ENCODE measurements at regions not wholly inside any gene's neighbourhood (a gene's known extent, or its start where the extent isn't known, plus 50 kb on each side); places are given as distances from the start of the nearest gene placed in this dataset.
"Not testable (repeated sequence)": the region's sequence is repeated elsewhere in the genome, so short reads cannot be mapped to it uniquely, and the experiment has no call there.

DNA sequence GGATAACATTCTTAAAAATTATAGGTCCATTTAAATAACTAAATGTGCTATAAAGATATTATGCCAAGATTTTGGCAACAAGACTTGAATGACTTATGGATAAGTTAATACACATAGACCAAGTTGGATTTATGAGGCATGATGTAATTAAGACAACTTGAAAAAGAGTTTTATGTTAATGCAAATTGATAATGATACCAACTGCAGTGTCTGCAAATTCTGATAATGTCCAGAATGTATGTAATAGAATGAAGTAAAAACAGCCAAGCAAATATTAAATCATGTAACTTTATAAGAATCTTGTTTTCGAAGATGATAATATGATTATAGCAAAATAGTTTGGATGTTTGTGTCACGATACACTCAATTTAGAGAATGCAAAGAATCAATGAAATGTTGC, 868.3 kb downstream of the DNAJB9 start:
- Histone ChIP-seq H3K27ac (ENCODE audit: low read depth in 1 of 2, low read length in 2 of 2) (no peak overlapping the region), H3K36me3 (ENCODE audit: control insufficient read depth in 1 of 2, insufficient read depth in 2 of 2, low read length in 1 of 2) (no peaks in the 10 kb centered on the region), H3K9me3 (ENCODE audit: control insufficient read depth, low read length) (no peaks in the 10 kb centered on the region), H3K4me1 (ENCODE audit: control insufficient read depth in 1 of 2, insufficient read depth in 2 of 2, low read length in 2 of 2) (peaks cover 0 to 1% of the 10 kb centered on the region in 2 donors), H3K4me3 (ENCODE audit: low read length in 2 of 2) (no peak overlapping the region), H3K27me3 (ENCODE audit: control insufficient read depth in 1 of 2, insufficient read depth in 2 of 2, low read length in 1 of 2) (no peaks in the 10 kb centered on the region)
- intact Hi-C loops (cut with DNase I), result no loop called here
- ATAC-seq (ENCODE audit: low FRiP score) (no peak), DNase-seq (no peak)
- 72 to 74% methylated on average over 2 of the region's 2 CpGs for WGBS, 2 donors

- ATAC-seq (ENCODE audit: low FRiP score), result no peak
These were observed 880.1 kb downstream of the DNAJB9 start for GRCh38 chr7:109449760-109450159.

DNA sequence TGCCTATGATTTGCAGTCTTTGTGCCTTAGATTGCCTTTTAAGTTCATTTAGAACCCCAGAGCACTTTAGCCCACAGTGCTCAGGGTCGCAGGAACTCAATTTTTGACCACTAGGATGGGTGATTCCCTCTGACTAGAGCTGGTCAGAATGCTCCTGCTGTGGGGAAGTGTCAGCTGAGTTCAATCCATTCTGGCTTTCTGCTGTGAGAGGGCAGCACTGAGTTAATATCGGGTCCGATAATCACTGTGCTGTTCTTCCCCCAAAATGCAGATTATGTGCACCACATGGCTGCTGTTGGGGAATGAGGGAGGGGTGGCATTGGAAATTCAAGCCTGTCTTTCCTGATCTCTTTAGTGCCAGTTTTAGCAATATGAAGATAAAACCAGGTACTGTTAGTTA, 886.4 kb downstream of the DNAJB9 start:
- intact Hi-C loops (cut with DNase I), result no loop called here
- no peaks in the 10 kb centered on the region for H3K4me1 ChIP-seq (ENCODE audit: control insufficient read depth in 1 of 2, insufficient read depth in 2 of 2, low read length in 2 of 2)
- H3K9me3 ChIP-seq (ENCODE audit: control insufficient read depth, low read length), result peaks cover 1% of the 10 kb centered on the region
- no peak for DNase-seq
- H3K27ac ChIP-seq (ENCODE audit: low read depth in 1 of 2, low read length in 2 of 2), result no peak overlapping the region
- no peaks in the 10 kb centered on the region for H3K36me3 ChIP-seq (ENCODE audit: control insufficient read depth in 1 of 2, insufficient read depth in 2 of 2, low read length in 1 of 2)
- WGBS, 2 donors, result 80 to 88% methylated on average over 3 of the region's 3 CpGs
- no peaks in the 10 kb centered on the region for H3K27me3 ChIP-seq (ENCODE audit: control insufficient read depth in 1 of 2, insufficient read depth in 2 of 2, low read length in 1 of 2)
- ATAC-seq (ENCODE audit: low FRiP score), result no peak
- H3K4me3 ChIP-seq (ENCODE audit: low read length in 2 of 2), result no peak overlapping the region

More at GRCh38 chr7:109449760-109450159, 880.1 kb downstream of the DNAJB9 start:
- 89 to 93% methylated on average over 1 of the region's 1 CpG for WGBS, 2 donors
- H3K9me3 ChIP-seq (ENCODE audit: control insufficient read depth, low read length), result peaks cover 1% of the 10 kb centered on the region
- intact Hi-C loops (cut with DNase I), result no loop called here
- H3K4me1 ChIP-seq (ENCODE audit: control insufficient read depth in 1 of 2, insufficient read depth in 2 of 2, low read length in 2 of 2), result no peaks in the 10 kb centered on the region
- H3K36me3 ChIP-seq (ENCODE audit: control insufficient read depth in 1 of 2, insufficient read depth in 2 of 2, low read length in 1 of 2), result no peaks in the 10 kb centered on the region
- no peak overlapping the region for H3K27ac ChIP-seq (ENCODE audit: low read depth in 1 of 2, low read length in 2 of 2)
- H3K4me3 ChIP-seq (ENCODE audit: low read length in 2 of 2), result no peak overlapping the region
- no peak for DNase-seq
- peaks cover 0 to 2% of the 10 kb centered on the region in 2 donors for H3K27me3 ChIP-seq (ENCODE audit: control insufficient read depth in 1 of 2, insufficient read depth in 2 of 2, low read length in 1 of 2)

DNA sequence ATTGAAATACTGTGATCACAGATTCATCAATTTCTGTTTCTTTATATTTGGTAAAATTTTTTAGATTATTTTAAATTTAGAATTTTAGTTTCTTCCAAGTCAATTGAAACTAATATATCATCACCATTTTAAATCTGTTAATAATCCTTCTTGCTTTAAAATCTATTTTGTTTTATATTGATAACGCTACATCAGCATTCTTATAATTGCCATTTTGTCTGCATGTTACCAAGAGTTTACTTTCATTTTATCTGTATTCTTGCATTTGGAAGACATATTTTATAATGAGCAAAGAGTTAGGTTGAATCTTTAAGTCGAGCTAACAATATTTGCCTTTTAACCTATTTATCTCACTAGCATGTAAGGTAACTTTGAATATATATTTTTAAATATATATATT, 890.6 kb downstream of the DNAJB9 start:
- Histone ChIP-seq H3K4me1 (ENCODE audit: control insufficient read depth in 1 of 2, insufficient read depth in 2 of 2, low read length in 2 of 2) (no peaks in the 10 kb centered on the region), H3K36me3 (ENCODE audit: control insufficient read depth in 1 of 2, insufficient read depth in 2 of 2, low read length in 1 of 2) (no peaks in the 10 kb centered on the region), H3K9me3 (ENCODE audit: control insufficient read depth, low read length) (no peaks in the 10 kb centered on the region), H3K4me3 (ENCODE audit: low read length in 2 of 2) (no peak overlapping the region), H3K27me3 (ENCODE audit: control insufficient read depth in 1 of 2, insufficient read depth in 2 of 2, low read length in 1 of 2) (no peaks in the 10 kb centered on the region), H3K27ac (ENCODE audit: low read depth in 1 of 2, low read length in 2 of 2) (no peak overlapping the region)
- DNase-seq (no peak), ATAC-seq (ENCODE audit: low FRiP score) (no peak)
- intact Hi-C loops (cut with DNase I), result no loop called here
- 93 to 94% methylated on average over 2 of the region's 2 CpGs for WGBS, 2 donors

- Histone ChIP-seq H3K4me3 (ENCODE audit: low read length in 2 of 2) (no peak overlapping the region), H3K27me3 (ENCODE audit: control insufficient read depth in 1 of 2, insufficient read depth in 2 of 2, low read length in 1 of 2) (no peaks in the 10 kb centered on the region), H3K27ac (ENCODE audit: low read depth in 1 of 2, low read length in 2 of 2) (no peak overlapping the region), H3K4me1 (ENCODE audit: control insufficient read depth in 1 of 2, insufficient read depth in 2 of 2, low read length in 2 of 2) (no peaks in the 10 kb centered on the region), H3K36me3 (ENCODE audit: control insufficient read depth in 1 of 2, insufficient read depth in 2 of 2, low read length in 1 of 2) (no peaks in the 10 kb centered on the region), H3K9me3 (ENCODE audit: control insufficient read depth, low read length) (no peaks in the 10 kb centered on the region)
- DNase-seq (no peak), ATAC-seq (ENCODE audit: low FRiP score) (no peak)
- intact Hi-C loops (cut with DNase I), result no loop called here
- WGBS, 2 donors, result 77 to 89% methylated on average over 3 of the region's 3 CpGs
These were observed 892.5 kb downstream of the DNAJB9 start for GRCh38 chr7:109462171-109462570.

DNA sequence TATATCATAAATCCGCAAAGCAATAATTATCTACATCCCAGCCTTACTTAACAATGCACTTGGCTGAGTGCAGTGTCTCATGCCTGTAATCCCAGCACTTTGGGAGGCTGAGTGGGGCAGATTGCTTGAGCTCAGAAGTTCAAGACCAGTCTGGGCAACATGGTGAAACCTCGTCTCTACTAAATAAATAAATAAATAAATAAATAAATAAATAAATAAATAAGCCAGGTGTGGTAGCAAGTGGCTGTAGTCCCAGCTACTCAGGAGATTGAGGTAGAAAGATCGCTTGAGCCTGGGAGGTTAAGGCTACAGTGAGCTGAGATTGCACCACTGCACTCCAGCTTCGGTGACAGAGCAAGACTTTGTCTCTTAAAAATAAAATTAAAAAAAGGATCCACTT, 898.1 kb downstream of the DNAJB9 start:
- H3K4me1 ChIP-seq (ENCODE audit: control insufficient read depth in 1 of 2, insufficient read depth in 2 of 2, low read length in 2 of 2); H3K36me3 ChIP-seq (ENCODE audit: control insufficient read depth in 1 of 2, insufficient read depth in 2 of 2, low read length in 1 of 2); ATAC-seq (ENCODE audit: low FRiP score); H3K9me3 ChIP-seq (ENCODE audit: control insufficient read depth, low read length); H3K27ac ChIP-seq (ENCODE audit: low read depth in 1 of 2, low read length in 2 of 2); intact Hi-C loops (cut with DNase I); DNase-seq; H3K4me3 ChIP-seq (ENCODE audit: low read length in 2 of 2); H3K27me3 ChIP-seq (ENCODE audit: control insufficient read depth in 1 of 2, insufficient read depth in 2 of 2, low read length in 1 of 2): not testable (repeated sequence)
- 94 to 95% methylated on average over 4 of the region's 4 CpGs for WGBS, 2 donors

- ATAC-seq (ENCODE audit: low FRiP score) (no peak), DNase-seq (no peak)
- no peaks in the 10 kb centered on the region for H3K9me3 ChIP-seq (ENCODE audit: control insufficient read depth, low read length)
- intact Hi-C loops (cut with DNase I), result no loop called here
- no peak overlapping the region for H3K27ac ChIP-seq (ENCODE audit: low read depth in 1 of 2, low read length in 2 of 2)
- H3K4me3 ChIP-seq (ENCODE audit: low read length in 2 of 2), result no peak overlapping the region
- H3K36me3 ChIP-seq (ENCODE audit: control insufficient read depth in 1 of 2, insufficient read depth in 2 of 2, low read length in 1 of 2), result no peaks in the 10 kb centered on the region
- 77 to 86% methylated on average over 1 of the region's 1 CpG for WGBS, 2 donors
- H3K4me1 ChIP-seq (ENCODE audit: control insufficient read depth in 1 of 2, insufficient read depth in 2 of 2, low read length in 2 of 2), result no peaks in the 10 kb centered on the region
- no peaks in the 10 kb centered on the region for H3K27me3 ChIP-seq (ENCODE audit: control insufficient read depth in 1 of 2, insufficient read depth in 2 of 2, low read length in 1 of 2)
These were observed 903.5 kb downstream of the DNAJB9 start for GRCh38 chr7:109473172-109473571.

- H3K4me3 ChIP-seq (ENCODE audit: low read length in 2 of 2), result no peak overlapping the region
- H3K4me1 ChIP-seq (ENCODE audit: control insufficient read depth in 1 of 2, insufficient read depth in 2 of 2, low read length in 2 of 2), result no peaks in the 10 kb centered on the region
- H3K36me3 ChIP-seq (ENCODE audit: control insufficient read depth in 1 of 2, insufficient read depth in 2 of 2, low read length in 1 of 2), result no peaks in the 10 kb centered on the region
- intact Hi-C loops (cut with DNase I), result no loop called here
- no peaks in the 10 kb centered on the region for H3K9me3 ChIP-seq (ENCODE audit: control insufficient read depth, low read length)
- no peak overlapping the region for H3K27ac ChIP-seq (ENCODE audit: low read depth in 1 of 2, low read length in 2 of 2)
- H3K27me3 ChIP-seq (ENCODE audit: control insufficient read depth in 1 of 2, insufficient read depth in 2 of 2, low read length in 1 of 2), result no peaks in the 10 kb centered on the region
- ATAC-seq (ENCODE audit: low FRiP score) (no peak), DNase-seq (no peak)
- WGBS, 2 donors, result 79 to 87% methylated on average over 3 of the region's 3 CpGs
These were observed 906.7 kb downstream of the DNAJB9 start for GRCh38 chr7:109476409-109476808.

- ATAC-seq (ENCODE audit: low FRiP score) (no peak), DNase-seq (no peak)
- H3K36me3 ChIP-seq (ENCODE audit: control insufficient read depth in 1 of 2, insufficient read depth in 2 of 2, low read length in 1 of 2), result no peaks in the 10 kb centered on the region
- intact Hi-C loops (cut with DNase I), result no loop called here
- H3K4me3 ChIP-seq (ENCODE audit: low read length in 2 of 2), result no peak overlapping the region
- WGBS, 2 donors, result 43 to 58% methylated on average over 2 of the region's 2 CpGs
- H3K4me1 ChIP-seq (ENCODE audit: control insufficient read depth in 1 of 2, insufficient read depth in 2 of 2, low read length in 2 of 2), result no peaks in the 10 kb centered on the region
- no peaks in the 10 kb centered on the region for H3K27me3 ChIP-seq (ENCODE audit: control insufficient read depth in 1 of 2, insufficient read depth in 2 of 2, low read length in 1 of 2)
- no peaks in the 10 kb centered on the region for H3K9me3 ChIP-seq (ENCODE audit: control insufficient read depth, low read length)
- H3K27ac ChIP-seq (ENCODE audit: low read depth in 1 of 2, low read length in 2 of 2), result no peak overlapping the region
These were observed 909.7 kb downstream of the DNAJB9 start for GRCh38 chr7:109479388-109479787.
